GM19455 (cell line): ENCODE measurements at regions not wholly inside any gene's neighbourhood (a gene's known extent, or its start where the extent isn't known, plus 50 kb on each side); places are given as distances from the start of the nearest gene placed in this dataset.
"Not testable (repeated sequence)": the region's sequence is repeated elsewhere in the genome, so short reads cannot be mapped to it uniquely, and the experiment has no call there.

Source experiments
- ATAC-seq: cut with Tn5 transposase; IDR thresholded peaks from one replicate; pipeline ENCODE4 v1.9.1; 2021; ENCODE audit not compliant: unreplicated experiment

- ATAC-seq, result no peak
Measured at GRCh38 chr12:91278126-91278525, 95.5 kb upstream of the DCN start.

DNA sequence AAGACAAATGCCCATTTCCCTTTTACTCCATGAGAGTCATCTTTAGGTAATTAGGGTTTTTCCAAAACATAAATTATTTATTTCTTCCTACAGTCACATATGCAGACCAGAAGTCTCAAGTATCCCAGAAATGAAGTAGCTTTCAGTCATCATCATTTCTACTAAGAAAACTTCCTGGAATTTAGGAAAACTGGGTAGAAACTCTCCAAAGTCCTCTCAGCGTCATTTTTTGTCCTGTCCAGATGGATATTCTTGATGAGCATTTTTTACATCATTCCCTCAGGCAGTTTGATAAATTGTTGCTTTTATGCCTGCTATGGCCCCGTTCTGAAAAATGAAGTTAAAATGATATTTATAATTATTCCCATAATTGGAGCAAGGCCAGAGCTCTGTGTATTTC lies 93.9 kb upstream of the DCN start:
- ATAC-seq, result no peak

DNA sequence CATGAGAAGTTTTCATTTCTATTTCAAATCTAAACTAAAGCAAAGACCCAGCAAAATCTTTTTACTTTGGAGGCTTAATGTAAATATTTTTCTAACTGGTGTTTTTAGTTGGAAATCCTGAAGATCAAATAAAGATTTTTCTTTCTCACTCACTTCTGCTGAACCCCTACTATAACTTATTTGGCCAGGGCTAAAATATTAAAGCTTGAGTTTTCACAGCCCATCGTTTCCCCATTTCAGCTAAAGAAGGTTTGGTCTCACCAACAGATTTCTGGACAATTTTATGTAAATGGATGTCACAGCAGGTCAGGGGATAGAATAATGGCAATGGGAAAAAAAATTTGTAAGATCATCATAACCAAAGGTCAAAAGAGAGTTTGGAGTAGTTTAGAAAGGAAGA lies 92.7 kb upstream of the DCN start:
- ATAC-seq, result no peak

DNA sequence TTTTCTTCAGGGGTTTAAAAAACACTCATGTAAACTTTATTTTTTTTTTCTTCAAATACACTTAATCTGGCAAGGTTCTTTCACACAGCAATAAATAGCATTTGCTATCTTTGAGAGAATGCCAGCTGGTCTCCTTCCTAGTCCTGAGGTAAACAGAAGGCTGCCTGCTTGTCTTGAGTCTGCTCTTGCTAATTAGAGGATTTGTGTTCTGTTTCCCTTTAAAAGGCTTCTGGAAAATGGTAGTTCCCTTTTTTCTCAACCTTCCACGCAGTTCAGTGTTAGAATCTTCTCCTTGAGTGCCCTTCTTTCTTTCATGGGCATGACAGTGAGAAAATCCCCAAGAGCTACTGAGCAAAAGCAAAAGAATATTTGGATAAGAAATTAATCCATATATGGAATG lies 92.3 kb upstream of the DCN start:
- ATAC-seq, result no peak

GRCh38 chr12:91273560-91273959 lies 90.9 kb upstream of the DCN start:
- no peak for ATAC-seq

DNA sequence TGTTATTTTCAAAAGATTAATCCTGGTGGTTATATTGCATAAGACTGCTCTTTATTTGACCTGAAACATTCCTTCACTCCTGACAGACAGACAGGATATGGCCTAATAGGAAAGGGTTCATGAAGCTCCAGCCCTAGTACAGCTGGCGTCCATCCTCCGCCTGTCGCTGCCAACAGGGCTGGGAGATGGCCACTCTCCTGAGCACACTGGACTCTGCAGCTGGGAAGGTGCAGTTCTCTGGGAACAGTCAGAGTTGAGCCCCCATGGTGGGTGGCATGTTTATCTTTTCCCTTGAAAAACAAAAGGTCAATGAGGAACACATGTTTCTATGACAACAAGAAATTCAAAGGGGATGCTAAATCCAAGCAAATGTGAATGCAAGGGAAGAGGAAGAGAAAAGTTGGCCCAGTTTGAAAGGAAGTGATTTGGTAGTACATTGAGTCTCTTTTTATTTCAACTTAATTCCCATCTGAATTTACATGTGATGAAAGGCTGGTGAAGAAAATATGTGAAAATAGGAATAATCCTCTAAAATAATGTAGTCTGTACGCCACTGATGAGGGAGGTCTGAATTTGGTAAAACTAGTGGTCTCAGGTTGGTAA lies 89.9 kb upstream of the DCN start:
- ATAC-seq, result no peak

- no peak for ATAC-seq
Measured at GRCh38 chr12:91271185-91271584, 88.6 kb upstream of the DCN start.

DNA sequence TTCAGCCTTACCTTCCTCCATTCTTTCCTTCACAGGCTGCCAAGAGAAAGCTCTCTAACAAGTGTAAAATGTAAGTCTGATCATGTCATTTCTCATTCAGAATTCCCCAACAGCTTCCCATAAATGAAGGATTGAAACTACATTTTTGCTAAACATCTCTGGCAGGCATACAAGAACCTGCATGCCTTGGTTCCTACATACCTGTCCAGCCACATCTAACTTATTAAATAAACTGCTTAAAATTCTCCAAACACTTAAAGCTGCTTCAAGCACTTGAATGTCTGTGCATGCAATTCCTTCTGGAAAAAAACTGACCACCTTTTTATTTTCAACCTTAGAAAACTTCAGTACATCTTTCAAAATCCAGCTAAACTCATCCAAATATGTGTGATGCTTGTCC lies 84.4 kb upstream of the DCN start:
- ATAC-seq, result no peak

GRCh38 chr12:91264178-91264577 lies 81.6 kb upstream of the DCN start:
- no peak for ATAC-seq

- no peak for ATAC-seq
Measured at GRCh38 chr12:91261820-91262676, 79.4 kb upstream of the DCN start.

DNA sequence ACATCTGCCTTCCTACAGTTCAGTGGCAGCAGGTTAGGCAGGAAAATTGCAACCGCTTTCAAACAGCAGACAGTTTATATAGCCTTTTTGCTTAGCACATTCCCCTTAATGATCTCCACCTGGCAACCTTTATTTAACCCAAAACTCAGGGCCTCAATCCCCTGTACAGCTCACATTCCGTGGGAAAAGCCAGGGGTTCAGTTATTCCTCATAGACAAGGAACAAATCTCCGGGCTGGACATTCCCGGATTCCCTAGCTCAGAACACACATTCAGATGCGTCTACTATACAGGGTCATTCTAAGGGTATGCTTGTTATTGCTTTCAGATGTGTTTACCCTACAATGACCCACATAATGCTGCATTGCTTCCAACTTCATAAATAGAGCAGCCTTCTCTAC lies 73.8 kb upstream of the DCN start:
- no peak for ATAC-seq

DNA sequence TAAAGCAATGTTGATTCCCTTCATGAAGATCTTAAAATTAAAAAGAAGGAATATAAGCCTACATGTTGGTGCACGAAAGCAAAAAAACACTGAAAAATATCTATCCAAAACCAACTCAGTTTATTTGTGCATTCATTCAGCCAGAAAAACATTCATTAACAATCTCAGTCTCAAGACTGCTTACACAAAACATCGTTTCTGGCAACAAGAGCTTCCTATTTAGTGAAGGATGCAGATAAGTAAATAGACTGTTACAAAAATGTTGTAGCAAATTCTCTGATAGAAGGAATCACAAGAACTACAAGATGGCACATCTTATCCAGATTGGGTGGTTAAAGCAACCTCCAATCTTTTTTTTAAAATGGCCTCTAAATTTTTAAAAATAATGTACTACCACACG lies 69.7 kb upstream of the DCN start:
- no peak for ATAC-seq

DNA sequence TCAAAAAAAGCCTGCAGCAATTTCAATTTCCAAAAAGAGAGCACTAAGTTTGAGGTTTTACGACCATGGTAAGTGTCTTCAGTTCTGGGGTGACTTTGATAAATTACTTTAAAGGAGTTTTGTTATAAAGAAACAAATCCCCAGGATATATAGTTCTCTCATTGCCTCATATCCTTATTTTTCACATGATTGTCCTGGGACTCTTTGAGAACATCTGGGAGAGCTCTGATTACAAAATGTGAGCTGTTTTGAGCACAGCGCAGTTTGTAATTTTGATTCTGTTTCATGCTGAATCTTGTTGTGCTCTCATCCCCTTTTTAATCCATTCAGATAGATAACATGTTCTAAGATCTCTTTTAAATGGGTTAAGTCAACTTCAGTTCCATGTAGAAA lies 67.7 kb upstream of the DCN start:
- ATAC-seq, result no peak

DNA sequence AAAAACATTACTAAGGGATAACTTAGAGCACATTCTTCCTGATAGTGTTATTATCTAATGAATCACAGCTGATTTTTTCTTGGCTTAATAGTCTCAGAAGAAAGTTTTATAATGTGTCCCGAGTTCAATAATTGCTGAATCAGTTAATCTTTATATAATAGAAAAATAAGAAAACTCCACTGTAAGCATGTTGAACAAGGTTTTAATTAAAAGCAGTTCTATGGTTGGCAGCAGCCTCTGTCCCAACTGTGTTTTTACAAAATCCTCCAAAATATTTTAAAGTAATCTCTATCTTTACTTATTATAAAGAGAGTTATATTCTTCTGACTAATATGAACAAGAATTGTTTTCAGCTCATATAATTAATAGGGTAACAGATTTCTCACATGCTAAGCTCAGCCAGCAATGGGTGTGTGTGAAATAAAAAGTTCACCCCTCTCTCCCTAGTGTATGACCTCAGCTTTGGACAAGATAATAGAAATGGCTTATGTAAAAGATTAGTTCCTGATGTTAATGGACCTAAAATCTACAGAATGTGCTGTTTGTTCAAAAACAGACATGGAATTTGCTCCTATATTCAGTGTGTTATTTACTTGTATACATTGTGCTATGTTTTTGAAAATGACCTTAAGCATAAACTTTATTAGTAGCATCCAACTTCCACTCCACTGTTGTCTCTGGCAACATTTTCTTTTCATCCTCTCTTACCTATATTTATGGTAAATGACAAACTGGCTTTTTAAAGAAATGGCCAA lies 67.1 kb upstream of the DCN start:
- no peak for ATAC-seq

- ATAC-seq, result no peak
Measured at GRCh38 chr12:91249054-91249453, 66.4 kb upstream of the DCN start.

GRCh38 chr12:91243177-91243576 lies 60.6 kb upstream of the DCN start:
- not testable (repeated sequence) for ATAC-seq

GRCh38 chr12:91241756-91242155 lies 59.1 kb upstream of the DCN start:
- no peak for ATAC-seq

- no peak for ATAC-seq
Measured at GRCh38 chr12:91240386-91241095, 57.9 kb upstream of the DCN start.

DNA sequence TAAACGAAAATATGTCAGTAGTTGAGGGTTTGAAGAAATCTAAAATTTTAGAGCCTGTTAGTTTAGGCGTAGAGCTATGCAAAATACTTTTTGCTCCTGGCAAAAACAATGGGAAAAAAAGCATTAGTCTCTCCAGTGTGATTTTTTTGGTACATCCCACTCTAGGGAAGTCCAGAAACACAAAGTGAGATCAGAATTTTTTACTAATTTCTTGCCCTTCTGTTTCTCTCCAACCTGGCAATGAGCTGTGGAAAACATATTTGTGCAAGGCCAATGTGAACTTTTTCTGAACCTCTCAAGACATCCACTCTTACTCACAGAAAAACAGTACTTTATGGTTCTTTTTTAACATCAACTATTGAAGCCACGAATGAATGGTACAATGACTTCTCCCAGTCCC lies 56.9 kb upstream of the DCN start:
- ATAC-seq, result no peak
